ENCODE measurements at regions not wholly inside any gene's neighbourhood (a gene's known extent, or its start where the extent isn't known, plus 50 kb on each side); places are given as distances from the start of the nearest gene placed in this dataset.

- BruUV-seq (replicated peaks): no TSS peak
- no peak for DNase-seq (ENCODE audit: low read depth, low spot score)
- CTCF ChIA-PET: no interaction called here
- Histone ChIP-seq H3K4me3 (no peak overlapping the region), H3K9ac (ENCODE audit: control insufficient read depth, insufficient read depth, low read length) (no peak overlapping the region), H3K4me2 (ENCODE audit: control insufficient read depth, insufficient read depth) (no peak overlapping the region), H3K4me1 (ENCODE audit: control insufficient read depth, insufficient read depth, low read length) (no peaks in the 10 kb centered on the region), H2AFZ (ENCODE audit: control insufficient read depth, low read depth, low read length) (no peak overlapping the region), H3K27me3 (replicated peaks in 1 of 2; ENCODE audit: control insufficient read depth in 2 of 2, insufficient read depth in 2 of 2, low read length in 1 of 2) (no peaks in the 10 kb centered on the region), H3K36me3 (ENCODE audit: control insufficient read depth in 2 of 2, insufficient read depth in 2 of 2, low read length in 1 of 2) (no peaks in the 10 kb centered on the region), H4K20me1 (ENCODE audit: control insufficient read depth, insufficient read depth) (no peaks in the 10 kb centered on the region), H3K79me2 (ENCODE audit: control insufficient read depth, insufficient read depth, low read length) (no peaks in the 10 kb centered on the region), H3K27ac (ENCODE audit: control insufficient read depth, insufficient read depth) (no peak overlapping the region), H3K9me3 (replicated peaks; ENCODE audit: control insufficient read depth, insufficient read depth, low read length) (no peaks in the 10 kb centered on the region)
- SMC1A ChIA-PET (ENCODE audit: uncharacterized antibody, unreplicated experiment): interaction anchor here (0.7 to 2.3 kb wide), 4 partner anchors 8 to 37 kb away, joined by 3 to 7 read pairs (median 4); no protein-coding TSS in a partner anchor
- WGBS (ENCODE audit: insufficient coverage, insufficient replicate concordance, low lambda C conversion rate, missing lambda C conversion rate): 25% methylated on average over 2 of the region's 2 CpGs
- no peak for ATAC-seq
- RAD21 ChIA-PET (ENCODE audit: unreplicated experiment): no interaction called here
- no peak for FAIRE-seq
- TF ChIP-seq POU2F2 (IDR thresholded peaks at IDR 0.05; ENCODE audit: borderline replicate concordance, low read depth, low read length) (no peak), MTA3 (IDR thresholded peaks at IDR 0.05; ENCODE audit: borderline replicate concordance, low read length) (no peak), TAF1 (IDR thresholded peaks at IDR 0.05; ENCODE audit: borderline replicate concordance, low read depth, low read length) (no peak), NRF1 (conservative IDR thresholded peaks at IDR 0.05; ENCODE audit: low read depth, low read length) (no peak)
- intact Hi-C loops (cut with micrococcal nuclease; ENCODE audit: unreplicated experiment) (no loop called here), in situ Hi-C loops (cut with MboI) (no loop called here)
- POLR2A ChIA-PET: no interaction called here
Observed at GRCh38 chr5:153209687-153210086, 280.8 kb upstream of the GRIA1 start.

GRCh38 chr5:153211076-153211475, 279.4 kb upstream of the GRIA1 start:
- no TSS peak for BruUV-seq (replicated peaks)
- H3K27me3 ChIP-seq (replicated peaks in 1 of 2; ENCODE audit: control insufficient read depth in 2 of 2, insufficient read depth in 2 of 2, low read length in 1 of 2): no peaks in the 10 kb centered on the region
- ChIA-PET POLR2A (no interaction called here), CTCF (no interaction called here), RAD21 (ENCODE audit: unreplicated experiment) (no interaction called here), SMC1A (ENCODE audit: uncharacterized antibody, unreplicated experiment) (no interaction called here)
- intact Hi-C loops (cut with micrococcal nuclease; ENCODE audit: unreplicated experiment) (no loop called here), in situ Hi-C loops (cut with MboI) (no loop called here)
- no peak overlapping the region for H3K27ac ChIP-seq (ENCODE audit: control insufficient read depth, insufficient read depth)
- FAIRE-seq: no peak
- no peak overlapping the region for H2AFZ ChIP-seq (ENCODE audit: control insufficient read depth, low read depth, low read length)
- no peak overlapping the region for H3K4me2 ChIP-seq (ENCODE audit: control insufficient read depth, insufficient read depth)
- no peaks in the 10 kb centered on the region for H3K79me2 ChIP-seq (ENCODE audit: control insufficient read depth, insufficient read depth, low read length)
- no peaks in the 10 kb centered on the region for H3K36me3 ChIP-seq (ENCODE audit: control insufficient read depth in 2 of 2, insufficient read depth in 2 of 2, low read length in 1 of 2)
- no peaks in the 10 kb centered on the region for H3K9me3 ChIP-seq (replicated peaks; ENCODE audit: control insufficient read depth, insufficient read depth, low read length)
- no peak for DNase-seq (ENCODE audit: low read depth, low spot score)
- no peak overlapping the region for H3K4me3 ChIP-seq
- H3K4me1 ChIP-seq (ENCODE audit: control insufficient read depth, insufficient read depth, low read length): no peaks in the 10 kb centered on the region
- no peak overlapping the region for H3K9ac ChIP-seq (ENCODE audit: control insufficient read depth, insufficient read depth, low read length)
- WGBS (ENCODE audit: insufficient coverage, insufficient replicate concordance, low lambda C conversion rate, missing lambda C conversion rate): 1% methylated on average over 4 of the region's 4 CpGs
- no peaks in the 10 kb centered on the region for H4K20me1 ChIP-seq (ENCODE audit: control insufficient read depth, insufficient read depth)
- no peak for ATAC-seq
- no peak for TF ChIP-seq CUX1 (IDR thresholded peaks at IDR 0.05; ENCODE audit: insufficient replicate concordance, low read depth, low read length)
- no peak for TF ChIP-seq CHD4 (IDR thresholded peaks at IDR 0.05)
- TF ChIP-seq PBX3 (IDR thresholded peaks at IDR 0.05; ENCODE audit: insufficient replicate concordance, low read depth, low read length): no peak
- no peak for TF ChIP-seq E4F1 (IDR thresholded peaks at IDR 0.05; ENCODE audit: borderline replicate concordance, partially characterized antibody)
